GM23338 (cell line): ENCODE measurements at regions not wholly inside any gene's neighbourhood (a gene's known extent, or its start where the extent isn't known, plus 50 kb on each side); places are given as distances from the start of the nearest gene placed in this dataset.

ENCODE experiments used
- CREB1 ChIP-seq: fragments of 250-450 bp; sonication (Bioruptor Pico); IDR thresholded peaks from 2 replicates; pipeline ENCODE4 v1.5.0; 2020; ENCODE audit warnings: low read depth, mild to moderate bottlenecking, moderate library complexity
- CTCF ChIP-seq, 2 experiments: fragments of 200-600 bp in 1 of 2; sonication (generic) in 1 of 2; conservative IDR thresholded peaks; 2 replicates each; pipeline versions ENCODE4 v1.5.1 to v1.6.1; 2016 to 2017; ENCODE audit warnings: antibody characterized with exemption in 2 of 2, low read depth in 2 of 2, mild to moderate bottlenecking in 2 of 2, moderate library complexity in 1 of 2
- ETS1 ChIP-seq: IDR thresholded peaks from 2 replicates; pipeline ENCODE4 v1.6.1; 2016; ENCODE audit warnings: antibody characterized with exemption
- EZH2 ChIP-seq: fragments of 200-600 bp; sonication (generic); IDR thresholded peaks from one replicate; pipeline ENCODE4 v1.8.0; 2017; ENCODE audit warnings: antibody characterized with exemption, mild to moderate bottlenecking, low read depth; ENCODE audit not compliant: unreplicated experiment
- EZH2phosphoT487 ChIP-seq: fragments of 200-600 bp; sonication (generic); IDR thresholded peaks from one replicate; pipeline ENCODE4 v1.8.1; 2018; ENCODE audit warnings: antibody characterized with exemption; ENCODE audit not compliant: unreplicated experiment
- JUNB ChIP-seq: IDR thresholded peaks from one replicate; pipeline ENCODE4 v1.6.1; 2016; ENCODE audit warnings: antibody characterized with exemption; ENCODE audit not compliant: unreplicated experiment
- NANOG ChIP-seq: IDR thresholded peaks from 2 replicates; pipeline ENCODE4 v1.6.1; 2016; ENCODE audit warnings: antibody characterized with exemption, borderline replicate concordance
- POLR2AphosphoS5 ChIP-seq: IDR thresholded peaks from 2 replicates; pipeline ENCODE4 v1.6.1; 2016; ENCODE audit warnings: antibody characterized with exemption, low read depth
- REST ChIP-seq: IDR thresholded peaks from one replicate; pipeline ENCODE4 v1.6.1; 2018; ENCODE audit warnings: antibody characterized with exemption; ENCODE audit not compliant: unreplicated experiment
- STAT1 ChIP-seq: IDR thresholded peaks from one replicate; pipeline ENCODE4 v1.6.1; 2016; ENCODE audit warnings: antibody characterized with exemption; ENCODE audit not compliant: unreplicated experiment
- ZNF114 ChIP-seq: fragments of 250-450 bp; sonication (Bioruptor Pico); IDR thresholded peaks from 2 replicates; pipeline ENCODE4 v1.5.0; 2020; ENCODE audit warnings: mild to moderate bottlenecking, moderate library complexity
- ZNF331 ChIP-seq: fragments of 250-450 bp; sonication (Bioruptor Pico); IDR thresholded peaks from 2 replicates; pipeline ENCODE4 v1.5.0; 2020; ENCODE audit warnings: low read depth, mild to moderate bottlenecking, moderate library complexity
- ZNF462 ChIP-seq: fragments of 250-450 bp; sonication (Bioruptor Pico); IDR thresholded peaks from 2 replicates; pipeline ENCODE4 v1.5.0; 2020; ENCODE audit warnings: mild to moderate bottlenecking, moderate library complexity

GRCh38 chr22:44369916-44370801 is 57.4 kb upstream of the SHISAL1 start:
- no peak for TF ChIP-seq POLR2AphosphoS5
- no peak for TF ChIP-seq EZH2phosphoT487
- no peak for TF ChIP-seq CTCF (conservative IDR thresholded peaks at IDR 0.05; ENCODE audit: low read depth in 2 of 2)
- TF ChIP-seq EZH2, result no peak
- no peak for TF ChIP-seq ETS1
- no peak for TF ChIP-seq ZNF114 (CRISPR knock-in tag)
- TF ChIP-seq ZNF331 (CRISPR knock-in tag), result no peak
- no peak for TF ChIP-seq REST
- no peak for TF ChIP-seq NANOG
- no peak for TF ChIP-seq JUNB
- no peak for TF ChIP-seq CREB1
- no peak for TF ChIP-seq ZNF462
- TF ChIP-seq STAT1, result no peak
